GM23248 (cell line): ENCODE measurements at regions not wholly inside any gene's neighbourhood (a gene's known extent, or its start where the extent isn't known, plus 50 kb on each side); places are given as distances from the start of the nearest gene placed in this dataset.

Experiments
- DNase-seq: peaks from one replicate; pipeline ENCODE4 v3.0.0-alpha.2; 2015
- H2AFZ ChIP-seq: fragments of 200-600 bp; sonication (generic); 2 replicates; pipeline ENCODE4 v1.6.1; 2016; ENCODE audit warnings: antibody characterized with exemption
- H3F3A ChIP-seq: fragments of 200-600 bp; sonication (generic); 2 replicates; pipeline ENCODE4 v1.6.1; 2016; ENCODE audit warnings: mild to moderate bottlenecking, antibody characterized with exemption, mixed run types; ENCODE audit not compliant: insufficient read depth
- H3K27ac ChIP-seq: fragments of 200-600 bp; sonication (generic); 2 replicates; pipeline ENCODE4 v1.5.1; 2016; ENCODE audit warnings: mild to moderate bottlenecking
- H3K27me3 ChIP-seq: fragments of 200-600 bp; sonication (generic); replicated peaks from 2 replicates; pipeline ENCODE4 v1.6.1; 2016; ENCODE audit warnings: mild to moderate bottlenecking; ENCODE audit not compliant: insufficient read depth
- H3K36me3 ChIP-seq: fragments of 200-600 bp; sonication (generic); 2 replicates; pipeline ENCODE4 v1.6.1; 2016; ENCODE audit warnings: low read depth, mild to moderate bottlenecking
- H3K4me1 ChIP-seq: fragments of 200-600 bp; sonication (generic); 2 replicates; pipeline ENCODE4 v1.6.1; 2016; ENCODE audit warnings: mild to moderate bottlenecking; ENCODE audit not compliant: insufficient read depth
- H3K4me2 ChIP-seq: fragments of 200-600 bp; sonication (generic); one replicate; pipeline ENCODE4 v1.6.1; 2016; ENCODE audit warnings: mild to moderate bottlenecking; ENCODE audit not compliant: unreplicated experiment
- H3K4me3 ChIP-seq: fragments of 200-600 bp; sonication (generic); 2 replicates; pipeline ENCODE4 v1.5.1; 2016; ENCODE audit warnings: mild to moderate bottlenecking
- H3K79me2 ChIP-seq: fragments of 200-600 bp; sonication (generic); 2 replicates; pipeline ENCODE4 v1.6.1; 2016; ENCODE audit warnings: mild to moderate bottlenecking; ENCODE audit not compliant: insufficient read depth
- H3K9ac ChIP-seq: fragments of 200-600 bp; sonication (generic); 2 replicates; pipeline ENCODE4 v1.6.1; 2016; ENCODE audit warnings: mild to moderate bottlenecking
- H3K9me2 ChIP-seq: fragments of 200-600 bp; sonication (generic); 2 replicates; pipeline ENCODE4 v1.6.1; 2016; ENCODE audit warnings: mixed run types, mild to moderate bottlenecking, moderate library complexity; ENCODE audit not compliant: insufficient read depth
- H3K9me3 ChIP-seq: fragments of 200-600 bp; sonication (generic); one replicate; pipeline ENCODE4 v1.6.1; 2017; ENCODE audit warnings: low read depth
- H4K20me1 ChIP-seq: fragments of 200-600 bp; sonication (generic); 2 replicates; pipeline ENCODE4 v1.6.0; 2016; ENCODE audit not compliant: insufficient read depth
- EZH2 ChIP-seq: fragments of 200-600 bp; sonication (generic); IDR thresholded peaks from 2 replicates; pipeline ENCODE4 v1.6.1; 2018; ENCODE audit warnings: antibody characterized with exemption, mild to moderate bottlenecking; ENCODE audit not compliant: insufficient read depth, poor library complexity, severe bottlenecking
- EZH2phosphoT487 ChIP-seq: fragments of 200-600 bp; sonication (generic); IDR thresholded peaks from 2 replicates; pipeline ENCODE4 v1.6.1; 2018; ENCODE audit warnings: antibody characterized with exemption, moderate library complexity, mild to moderate bottlenecking, low read depth; ENCODE audit not compliant: insufficient read depth
- WGBS, 2 experiments: methylation state at CpG; one replicate each; pipeline ENCODE4 v1.1.6; 2015 to 2017; ENCODE audit warnings: low lambda C conversion rate in 2 of 2, low coverage in 1 of 2; ENCODE audit errors: missing lambda C conversion rate in 2 of 2; 5-methylcytosine and 5-hydroxymethylcytosine counted together
- in situ Hi-C: fragments of 300-500 bp; cut with MboI; formaldehyde crosslinking; loops from 2 replicates; pipeline ENCODE4 v1.15.0; 2020

- no peak overlapping the region for H3K4me2 ChIP-seq
- H3K4me1 ChIP-seq = no peaks in the 10 kb centered on the region
- H4K20me1 ChIP-seq = no peaks in the 10 kb centered on the region
- in situ Hi-C loops = no loop called here
- no peaks in the 10 kb centered on the region for H3K36me3 ChIP-seq
- H3K79me2 ChIP-seq = no peaks in the 10 kb centered on the region
- WGBS, 2 experiments = 19 to 25% methylated on average over 4 of the region's 4 CpGs
- no peaks in the 10 kb centered on the region for H3K27me3 ChIP-seq
- no peak overlapping the region for H3K9ac ChIP-seq
- H2AFZ ChIP-seq = no peak overlapping the region
- H3K9me2 ChIP-seq = no peaks in the 10 kb centered on the region
- H3F3A ChIP-seq = no peaks in the 10 kb centered on the region
- no peak for TF ChIP-seq EZH2phosphoT487
- no peak for TF ChIP-seq EZH2
- no peak for DNase-seq
- H3K27ac ChIP-seq = no peak overlapping the region
- no peaks in the 10 kb centered on the region for H3K9me3 ChIP-seq
- H3K4me3 ChIP-seq = no peak overlapping the region
Observed at GRCh38 chr12:19855851-19856250, 416.6 kb downstream of the AEBP2 start.

- Histone ChIP-seq H3K27me3 (no peaks in the 10 kb centered on the region), H3F3A (no peaks in the 10 kb centered on the region), H3K9me3 (no peaks in the 10 kb centered on the region), H3K4me3 (no peak overlapping the region), H3K27ac (no peak overlapping the region), H3K4me2 (no peak overlapping the region), H3K4me1 (no peaks in the 10 kb centered on the region), H4K20me1 (no peaks in the 10 kb centered on the region), H3K79me2 (no peaks in the 10 kb centered on the region), H3K36me3 (no peaks in the 10 kb centered on the region), H3K9ac (no peak overlapping the region), H2AFZ (no peak overlapping the region), H3K9me2 (no peaks in the 10 kb centered on the region)
- in situ Hi-C loops = no loop called here
- 35 to 42% methylated on average over 5 of the region's 5 CpGs for WGBS, 2 experiments
- DNase-seq = peak; percentile 26
- TF ChIP-seq EZH2 (no peak), EZH2phosphoT487 (no peak)
Observed at GRCh38 chr12:19856389-19856788, 417.1 kb downstream of the AEBP2 start.

GRCh38 chr12:19857204-19857603, 417.9 kb downstream of the AEBP2 start:
- Histone ChIP-seq H4K20me1 (no peaks in the 10 kb centered on the region), H3K4me2 (no peak overlapping the region), H3F3A (no peaks in the 10 kb centered on the region), H3K4me1 (no peaks in the 10 kb centered on the region), H2AFZ (no peak overlapping the region), H3K4me3 (no peak overlapping the region), H3K9me2 (no peaks in the 10 kb centered on the region), H3K79me2 (no peaks in the 10 kb centered on the region), H3K36me3 (no peaks in the 10 kb centered on the region), H3K27me3 (no peaks in the 10 kb centered on the region), H3K9ac (no peak overlapping the region), H3K9me3 (no peaks in the 10 kb centered on the region), H3K27ac (no peak overlapping the region)
- in situ Hi-C loops = no loop called here
- no peak for TF ChIP-seq EZH2phosphoT487
- TF ChIP-seq EZH2 = no peak
- DNase-seq = no peak
- 40 to 45% methylated on average over 5 of the region's 5 CpGs for WGBS, 2 experiments

GRCh38 chr12:19867151-19867550, 427.9 kb downstream of the AEBP2 start:
- no peaks in the 10 kb centered on the region for H3K27me3 ChIP-seq
- DNase-seq = peak; percentile 39
- H3K27ac ChIP-seq = no peak overlapping the region
- H3K4me3 ChIP-seq = no peak overlapping the region
- no peaks in the 10 kb centered on the region for H3K36me3 ChIP-seq
- no peak overlapping the region for H2AFZ ChIP-seq
- no peaks in the 10 kb centered on the region for H3K9me2 ChIP-seq
- H3K9ac ChIP-seq = no peak overlapping the region
- H4K20me1 ChIP-seq = no peaks in the 10 kb centered on the region
- H3K79me2 ChIP-seq = no peaks in the 10 kb centered on the region
- H3K9me3 ChIP-seq = no peaks in the 10 kb centered on the region
- peaks cover 8% of the 10 kb centered on the region for H3K4me1 ChIP-seq
- H3F3A ChIP-seq = 0 out of 2 replicates have a peak, but pooled peaks cover 6% of the 10 kb centered on the region
- in situ Hi-C loops = no loop called here
- no peak for TF ChIP-seq EZH2phosphoT487
- no peak for TF ChIP-seq EZH2
- 85% methylated on average over 1 of the region's 1 CpG for WGBS, 2 experiments
- H3K4me2 ChIP-seq = no peak overlapping the region

- no peak for TF ChIP-seq EZH2phosphoT487
- no peaks in the 10 kb centered on the region for H3K9me2 ChIP-seq
Observed at GRCh38 chr12:19867970-19868369, 428.7 kb downstream of the AEBP2 start.

More at GRCh38 chr12:19867970-19868369, 428.7 kb downstream of the AEBP2 start:
- Histone ChIP-seq H3K27ac (no peak overlapping the region), H3K27me3 (no peaks in the 10 kb centered on the region), H4K20me1 (no peaks in the 10 kb centered on the region), H3K36me3 (no peaks in the 10 kb centered on the region), H3K4me1 (peaks cover 14% of the 10 kb centered on the region), H3K9me3 (no peaks in the 10 kb centered on the region), H3K9ac (no peak overlapping the region), H3K79me2 (no peaks in the 10 kb centered on the region), H3F3A (0 out of 2 replicates have a peak, but pooled peaks cover 9% of the 10 kb centered on the region), H3K4me2 (no peak overlapping the region), H3K4me3 (no peak overlapping the region), H2AFZ (no peak overlapping the region)
- 95 to 97% methylated on average over 2 of the region's 2 CpGs for WGBS, 2 experiments
- no peak for DNase-seq
- in situ Hi-C loops = no loop called here
